Esophagus squamous epithelium (tissue), 4 donors: ENCODE measurements at regions not wholly inside any gene's neighbourhood (a gene's known extent, or its start where the extent isn't known, plus 50 kb on each side); places are given as distances from the start of the nearest gene placed in this dataset.

Experiments
- CTCF ChIP-seq, 6 experiments: fragments of 450-650 bp in 4 of 6; fragments of 200-600 bp in 2 of 6; sonication (generic) in 2 of 6; IDR thresholded peaks; one replicate each; pipeline ENCODE4 v1.5.1; 2016 to 2019; ENCODE audit warnings: antibody characterized with exemption in 6 of 6, mild to moderate bottlenecking in 4 of 6, moderate library complexity in 4 of 6
- POLR2A ChIP-seq, 4 donors: fragments of 450-650 bp; IDR thresholded peaks; one replicate each; pipeline ENCODE4 v1.6.1; 2017; ENCODE audit warnings: antibody characterized with exemption in 4 of 4, mild to moderate bottlenecking in 4 of 4, moderate library complexity in 3 of 4

GRCh38 chr1:208670778-208671177 is 426.6 kb upstream of the PLXNA2 start:
- TF ChIP-seq CTCF (IDR thresholded peaks at IDR 0.05) (no peak), POLR2A (IDR thresholded peaks at IDR 0.05) (no peak)
